Esophagus squamous epithelium (tissue), 4 donors: ENCODE measurements at regions not wholly inside any gene's neighbourhood (a gene's known extent, or its start where the extent isn't known, plus 50 kb on each side); places are given as distances from the start of the nearest gene placed in this dataset.

Source experiments
- CTCF ChIP-seq, 6 experiments: fragments of 450-650 bp in 4 of 6; fragments of 200-600 bp in 2 of 6; sonication (generic) in 2 of 6; IDR thresholded peaks; one replicate each; pipeline ENCODE4 v1.5.1; 2016 to 2019; ENCODE audit warnings: antibody characterized with exemption in 6 of 6, mild to moderate bottlenecking in 4 of 6, moderate library complexity in 4 of 6
- POLR2A ChIP-seq, 4 donors: fragments of 450-650 bp; IDR thresholded peaks; one replicate each; pipeline ENCODE4 v1.6.1; 2017; ENCODE audit warnings: antibody characterized with exemption in 4 of 4, mild to moderate bottlenecking in 4 of 4, moderate library complexity in 3 of 4

DNA sequence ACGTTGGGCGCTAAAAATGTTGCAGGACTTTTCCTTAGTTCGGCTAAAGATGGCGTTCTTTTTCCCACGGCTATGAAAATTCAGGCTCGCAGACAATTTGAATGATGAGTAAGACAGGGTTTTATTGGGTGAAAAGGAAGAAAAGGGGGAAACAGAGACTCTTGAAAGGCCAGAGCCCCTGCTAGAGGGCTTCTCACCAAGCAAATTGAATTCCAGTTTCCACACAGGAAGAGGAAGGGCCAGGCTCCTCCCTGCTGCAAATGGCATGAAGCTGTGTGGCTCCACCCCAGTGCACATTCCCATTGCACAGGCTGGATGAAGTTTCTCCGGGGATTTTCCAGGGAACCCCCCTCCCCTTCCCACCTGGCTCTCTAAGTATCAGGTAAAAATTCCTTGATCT lies 210.9 kb downstream of the KLHL4 start:
- TF ChIP-seq POLR2A (IDR thresholded peaks at IDR 0.05) (no peak), CTCF (IDR thresholded peaks at IDR 0.05) (no peak)
